Stomach (tissue), 8 donors: ENCODE measurements at regions not wholly inside any gene's neighbourhood (a gene's known extent, or its start where the extent isn't known, plus 50 kb on each side); places are given as distances from the start of the nearest gene placed in this dataset.

Experiments used
- DNase-seq, 2 donors: peaks; one replicate each; pipeline versions ENCODE4 v3.0.0 to v3.0.0-alpha.2; 2013 to 2019
- H3K27ac ChIP-seq, 5 donors: fragments of 200-600 bp in 4 of 5; sonication (generic) in 4 of 5; one replicate each; pipeline ENCODE4 v1.5.1; 2013 to 2019; ENCODE audit warnings: mild to moderate bottlenecking in 1 of 5, moderate library complexity in 1 of 5
- H3K27me3 ChIP-seq, 3 donors: fragments of 200-600 bp; sonication (generic); one replicate each; pipeline ENCODE4 v1.5.1; 2017 to 2019; ENCODE audit warnings: mixed run types in 1 of 3
- H3K36me3 ChIP-seq, 4 donors: fragments of 200-600 bp; sonication (generic); 1 replicate in 3 of 4; 2 replicates in 1 of 4; pipeline ENCODE4 v1.5.1; 2016 to 2019
- H3K4me1 ChIP-seq, 4 donors: fragments of 200-600 bp; sonication (generic); one replicate each; pipeline ENCODE4 v1.5.1; 2016 to 2019
- H3K4me3 ChIP-seq, 4 donors: fragments of 200-600 bp; sonication (generic) in 3 of 4; one replicate each; pipeline ENCODE4 v1.5.1; 2016 to 2019; ENCODE audit warnings: mild to moderate bottlenecking in 1 of 4
- H3K9me3 ChIP-seq, 4 donors: fragments of 200-600 bp; sonication (generic); one replicate each; pipeline ENCODE4 v1.5.1; 2016 to 2019
- CTCF ChIP-seq, 7 experiments: fragments of 450-650 bp in 4 of 7; fragments of 200-600 bp in 3 of 7; sonication (generic) in 3 of 7; IDR thresholded peaks; one replicate each; pipeline ENCODE4 v1.5.1; 2016 to 2019; ENCODE audit warnings: antibody characterized with exemption in 7 of 7, control low read depth in 2 of 7, mild to moderate bottlenecking in 1 of 7
- EP300 ChIP-seq: sonication (generic); formaldehyde crosslinking; IDR thresholded peaks from one replicate; pipeline ENCODE4 v1.6.1; 2017; ENCODE audit warnings: antibody characterized with exemption
- POLR2A ChIP-seq, 4 donors: fragments of 450-650 bp; IDR thresholded peaks; one replicate each; pipeline ENCODE4 v1.6.1; 2016; ENCODE audit warnings: antibody characterized with exemption in 4 of 4, control low read depth in 2 of 4, mild to moderate bottlenecking in 1 of 4, moderate library complexity in 1 of 4
- POLR2AphosphoS5 ChIP-seq, 3 donors: sonication (generic); formaldehyde crosslinking; IDR thresholded peaks; one replicate each; pipeline ENCODE4 v1.6.1; 2016; ENCODE audit warnings: antibody characterized with exemption in 3 of 3
- WGBS, 5 donors: extraction: QIAGEN DNeasy Blood & Tissue Kit in 3 of 5; methylation state at CpG; one replicate each; pipeline versions ENCODE4 v1.1.5 to v1.1.7; 2013 to 2018; 5-methylcytosine and 5-hydroxymethylcytosine counted together
- intact Hi-C: fragments of 100-400 bp; cut with DNase I; formaldehyde crosslinking; loops from one replicate; pipeline ENCODE4 v1.15.1; 2023; ENCODE audit warnings: low total_unique reads
- donor health status: healthy with polysubstance abuse.
- donor health status: Bipolar disorder and iron deficiency.
- donor health status: healthy.

- peaks cover 0 to 38% (median 0%) of the 10 kb centered on the region in 3 donors for H3K27me3 ChIP-seq
- H3K36me3 ChIP-seq = no peaks in the 10 kb centered on the region
- TF ChIP-seq CTCF (IDR thresholded peaks at IDR 0.05) (no peak), POLR2AphosphoS5 (IDR thresholded peaks at IDR 0.05) (no peak), POLR2A (IDR thresholded peaks at IDR 0.05) (no peak), EP300 (no peak)
- no peak overlapping the region for H3K4me3 ChIP-seq
- no peaks in the 10 kb centered on the region for H3K4me1 ChIP-seq
- no peak for DNase-seq
- peaks cover 0 to 7% (median 3%) of the 10 kb centered on the region in 4 donors for H3K9me3 ChIP-seq
- no peak overlapping the region for H3K27ac ChIP-seq
- intact Hi-C loops = no loop called here
- WGBS, 5 donors = 71 to 88% (median 85%) methylated on average over 3 of the region's 3 CpGs
Observed at GRCh38 chr12:114193474-114193873, 212.5 kb downstream of the TBX5 start.

DNA sequence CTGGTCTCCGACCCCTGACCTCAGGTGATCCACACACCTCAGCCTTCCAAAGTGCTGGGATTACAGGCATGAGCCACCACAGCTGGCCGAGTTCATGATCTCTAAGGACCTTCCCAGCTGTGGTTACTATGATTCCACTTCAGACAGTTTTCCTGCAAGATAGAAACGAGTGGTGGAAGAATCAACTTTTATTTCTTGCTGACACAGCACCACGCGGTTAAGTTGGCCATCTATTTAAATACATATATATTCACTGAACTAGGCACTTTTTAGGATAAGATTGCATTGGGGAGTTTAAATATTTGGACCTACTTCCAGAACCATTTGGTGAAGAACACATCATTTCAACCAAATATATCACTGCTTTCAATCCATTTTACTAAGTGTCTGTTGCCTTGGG lies 213.4 kb downstream of the TBX5 start:
- Histone ChIP-seq H3K4me3 (no peak overlapping the region), H3K27ac (no peak overlapping the region), H3K4me1 (no peaks in the 10 kb centered on the region), H3K9me3 (peaks cover 0 to 5% (median 0%) of the 10 kb centered on the region in 4 donors), H3K36me3 (no peaks in the 10 kb centered on the region), H3K27me3 (peaks cover 0 to 38% (median 0%) of the 10 kb centered on the region in 3 donors)
- DNase-seq = no peak
- WGBS, 5 donors = 71 to 79% (median 77%) methylated on average over 5 of the region's 5 CpGs
- TF ChIP-seq POLR2A (IDR thresholded peaks at IDR 0.05) (no peak), CTCF (IDR thresholded peaks at IDR 0.05) (no peak)
- intact Hi-C loops = no loop called here

DNA sequence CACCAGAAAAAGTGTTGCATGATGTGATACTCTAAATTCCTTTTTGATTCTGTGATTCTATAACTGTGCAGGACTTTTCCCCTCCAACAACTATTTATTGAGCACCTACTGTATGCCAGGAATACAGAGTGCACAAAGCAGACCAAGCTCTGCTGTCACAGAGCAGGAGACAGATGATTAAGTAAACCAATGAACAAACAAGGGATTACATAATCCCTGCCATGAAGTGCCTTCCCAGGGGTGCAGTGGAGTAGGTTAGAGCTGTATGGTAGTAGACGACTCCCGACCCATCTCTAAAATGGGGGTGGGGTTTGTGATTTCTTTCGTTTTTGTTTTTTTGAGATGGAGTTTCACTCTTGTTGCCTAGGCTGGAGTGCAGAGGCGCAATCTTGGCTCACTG lies 213.9 kb downstream of the TBX5 start:
- intact Hi-C loops = no loop called here
- WGBS, 5 donors = 68 to 76% (median 70%) methylated on average over 4 of the region's 4 CpGs

GRCh38 chr12:114191581-114191980 lies 214.4 kb downstream of the TBX5 start:
- peaks cover 0 to 38% (median 0%) of the 10 kb centered on the region in 3 donors for H3K27me3 ChIP-seq
- intact Hi-C loops = no loop called here
- H3K27ac ChIP-seq = no peak overlapping the region
- WGBS, 5 donors = 51 to 62% (median 55%) methylated on average over 6 of the region's 6 CpGs
- no peak overlapping the region for H3K4me3 ChIP-seq
- H3K9me3 ChIP-seq = peaks cover 0 to 5% (median 0%) of the 10 kb centered on the region in 4 donors
- no peak for DNase-seq
- no peaks in the 10 kb centered on the region for H3K4me1 ChIP-seq
- no peaks in the 10 kb centered on the region for H3K36me3 ChIP-seq
- no peak for TF ChIP-seq EP300
- no peak for TF ChIP-seq POLR2AphosphoS5 (IDR thresholded peaks at IDR 0.05)
- TF ChIP-seq CTCF (IDR thresholded peaks at IDR 0.05) = no peak
- no peak for TF ChIP-seq POLR2A (IDR thresholded peaks at IDR 0.05)

More for the DNA sequence above, 213.9 kb downstream of the TBX5 start:
- no peaks in the 10 kb centered on the region for H3K4me1 ChIP-seq
- DNase-seq = no peak
- no peak overlapping the region for H3K4me3 ChIP-seq
- TF ChIP-seq EP300 = no peak
- no peak for TF ChIP-seq CTCF (IDR thresholded peaks at IDR 0.05)
- TF ChIP-seq POLR2AphosphoS5 (IDR thresholded peaks at IDR 0.05) = no peak
- TF ChIP-seq POLR2A (IDR thresholded peaks at IDR 0.05) = no peak
- H3K27me3 ChIP-seq = peaks cover 0 to 38% (median 0%) of the 10 kb centered on the region in 3 donors
- no peaks in the 10 kb centered on the region for H3K36me3 ChIP-seq
- peaks cover 0 to 5% (median 0%) of the 10 kb centered on the region in 4 donors for H3K9me3 ChIP-seq
- no peak overlapping the region for H3K27ac ChIP-seq
